ENCODE measurements at regions not wholly inside any gene's neighbourhood (a gene's known extent, or its start where the extent isn't known, plus 50 kb on each side); places are given as distances from the start of the nearest gene placed in this dataset.

GRCh38 chr2:136310005-136310495 is 192.1 kb upstream of the CXCR4 start (continued):
- no peak for TF ChIP-seq TCF3 (IDR thresholded peaks at IDR 0.05; ENCODE audit: borderline replicate concordance, insufficient read depth, low read depth, low read length)
- TF ChIP-seq CTCF (IDR thresholded peaks at IDR 0.05 in 2 of 3, conservative IDR thresholded peaks at IDR 0.05 in 1 of 3; ENCODE audit: control insufficient read depth in 2 of 3, extremely low read depth in 1 of 3, insufficient read depth in 1 of 3, low read depth in 3 of 3, low read length in 3 of 3): no peak
- TF ChIP-seq RBBP5 (conservative IDR thresholded peaks at IDR 0.05): no peak
- TF ChIP-seq ESRRA (IDR thresholded peaks at IDR 0.05; ENCODE audit: low read length): no peak
- peak; percentile 89 for TF ChIP-seq RELB (IDR thresholded peaks at IDR 0.05; ENCODE audit: low read depth)
- TF ChIP-seq SREBF1 (IDR thresholded peaks at IDR 0.05; ENCODE audit: low read length): no peak
- TF ChIP-seq NR2F1 (conservative IDR thresholded peaks at IDR 0.05): peak; percentile 74
- TF ChIP-seq ZNF622 (IDR thresholded peaks at IDR 0.05): no peak

- no peak overlapping the region for H3K9ac ChIP-seq (ENCODE audit: control insufficient read depth, insufficient read depth, low read length)
- H4K20me1 ChIP-seq (ENCODE audit: control insufficient read depth, insufficient read depth): no peaks in the 10 kb centered on the region
- SMC1A ChIA-PET (ENCODE audit: uncharacterized antibody, unreplicated experiment): interaction anchor here (0.6 to 5.4 kb wide), 16 partner anchors 8 to 245 kb away, joined by 3 to 58 read pairs (median 4); no protein-coding TSS in a partner anchor
- RAD21 ChIA-PET (ENCODE audit: unreplicated experiment): interaction anchor here (0.8 to 3.9 kb wide), 10 partner anchors 18 to 395 kb away, joined by 3 to 28 read pairs (median 4); no protein-coding TSS in a partner anchor
- H3K9me3 ChIP-seq (replicated peaks; ENCODE audit: control insufficient read depth, insufficient read depth, low read length): no peaks in the 10 kb centered on the region; the same call in 1 of the 3 replicates
- H2AFZ ChIP-seq (ENCODE audit: control insufficient read depth, low read depth, low read length): no peak overlapping the region
- POLR2A ChIA-PET: interaction anchor here (1.1 to 1.9 kb wide), 4 partner anchors 11 to 69 kb away, joined by 4 to 5 read pairs (median 4); no protein-coding TSS in a partner anchor
- no peak overlapping the region for H3K27ac ChIP-seq (ENCODE audit: control insufficient read depth, insufficient read depth)
- ATAC-seq: no peak
- H3K79me2 ChIP-seq (ENCODE audit: control insufficient read depth, insufficient read depth, low read length): no peaks in the 10 kb centered on the region
- no TSS peak for BruUV-seq (replicated peaks)
- H3K4me3 ChIP-seq: no peak overlapping the region
- no peak for FAIRE-seq
- in situ Hi-C loops (cut with MboI): no loop called here
- CTCF ChIA-PET: interaction anchor here (0.9 kb wide), 2 partner anchors 63 to 183 kb away, joined by 3 read pairs; no protein-coding TSS in a partner anchor
- intact Hi-C loops (cut with micrococcal nuclease; ENCODE audit: unreplicated experiment): loop anchor here (2.0 kb wide), 1 partner anchor 256 kb away; no protein-coding TSS in a partner anchor
- H3K4me1 ChIP-seq (ENCODE audit: control insufficient read depth, insufficient read depth, low read length): peaks cover 9% of the 10 kb centered on the region
- H3K27me3 ChIP-seq (replicated peaks in 1 of 2; ENCODE audit: control insufficient read depth in 2 of 2, insufficient read depth in 2 of 2, low read length in 1 of 2): peaks cover 0 to 3% of the 10 kb centered on the region in 2 experiments; a peak in 1 of 4 replicates
- WGBS (ENCODE audit: insufficient coverage, insufficient replicate concordance, low lambda C conversion rate, missing lambda C conversion rate): 80% methylated on average over 1 of the region's 1 CpG
- H3K36me3 ChIP-seq (ENCODE audit: control insufficient read depth in 2 of 2, insufficient read depth in 2 of 2, low read length in 1 of 2): no peaks in the 10 kb centered on the region
- no peak overlapping the region for H3K4me2 ChIP-seq (ENCODE audit: control insufficient read depth, insufficient read depth)
- no peak for DNase-seq (ENCODE audit: low read depth, low spot score)
- TF ChIP-seq HCFC1 (IDR thresholded peaks at IDR 0.05; ENCODE audit: low read length) (no peak), SPI1 (IDR thresholded peaks at IDR 0.05; ENCODE audit: borderline replicate concordance, insufficient read depth, low read depth, low read length) (no peak), CTCF (IDR thresholded peaks at IDR 0.05 in 2 of 3, conservative IDR thresholded peaks at IDR 0.05 in 1 of 3; ENCODE audit: control insufficient read depth in 2 of 3, extremely low read depth in 1 of 3, insufficient read depth in 1 of 3, low read depth in 3 of 3, low read length in 3 of 3) (no peak), E2F4 (IDR thresholded peaks at IDR 0.05; ENCODE audit: low read depth, low read length) (no peak), HSF1 (IDR thresholded peaks at IDR 0.05; ENCODE audit: low read depth, low read length) (no peak), KLF5 (IDR thresholded peaks at IDR 0.05; ENCODE audit: partially characterized antibody) (no peak), IRF4 (IDR thresholded peaks at IDR 0.05; ENCODE audit: low read depth, low read length) (no peak)
Measured at GRCh38 chr2:136308611-136309010, 190.7 kb upstream of the CXCR4 start.

Data from GM12878 (cell line).